HG03469 (cell line): ENCODE measurements at regions not wholly inside any gene's neighbourhood (a gene's known extent, or its start where the extent isn't known, plus 50 kb on each side); places are given as distances from the start of the nearest gene placed in this dataset.
"Not testable (repeated sequence)": the region's sequence is repeated elsewhere in the genome, so short reads cannot be mapped to it uniquely, and the experiment has no call there.

Experiments used
- ATAC-seq: cut with Tn5 transposase; IDR thresholded peaks from one replicate; pipeline ENCODE4 v1.9.1; 2021; ENCODE audit warnings: mild to moderate bottlenecking, moderate library complexity, moderate number of reproducible peaks; ENCODE audit not compliant: unreplicated experiment

- no peak for ATAC-seq
Observed at GRCh38 chr12:80045594-80045993, 53.7 kb upstream of the OTOGL start.

- no peak for ATAC-seq
Observed at GRCh38 chr12:80044694-80045046, 54.7 kb upstream of the OTOGL start.

- ATAC-seq, result no peak
Observed at GRCh38 chr12:80041692-80042091, 57.6 kb upstream of the OTOGL start.

GRCh38 chr12:80041071-80041470 lies 58.3 kb upstream of the OTOGL start:
- no peak for ATAC-seq

- no peak for ATAC-seq
Observed at GRCh38 chr12:80040075-80040738, 59.1 kb upstream of the OTOGL start.

GRCh38 chr12:80038062-80038560 lies 61.2 kb upstream of the OTOGL start:
- ATAC-seq, result no peak

GRCh38 chr12:80033448-80033847 lies 65.9 kb upstream of the OTOGL start:
- ATAC-seq, result no peak

- ATAC-seq, result no peak
Observed at GRCh38 chr12:80032946-80033345, 66.4 kb upstream of the OTOGL start.

GRCh38 chr12:80031229-80031628 lies 68.1 kb upstream of the OTOGL start:
- ATAC-seq, result no peak

- no peak for ATAC-seq
Observed at GRCh38 chr12:80025638-80026037, 73.7 kb upstream of the OTOGL start.

- no peak for ATAC-seq
Observed at GRCh38 chr12:80019691-80020090, 79.6 kb upstream of the OTOGL start.

- no peak for ATAC-seq
Observed at GRCh38 chr12:80018119-80018518, 81.2 kb upstream of the OTOGL start.

GRCh38 chr12:80017261-80017870 lies 82.0 kb upstream of the OTOGL start:
- ATAC-seq, result no peak

- no peak for ATAC-seq
Observed at GRCh38 chr12:80016684-80017083, 81.8 kb upstream of the PPP1R12A start.

GRCh38 chr12:80015660-80016059 lies 80.8 kb upstream of the PPP1R12A start:
- no peak for ATAC-seq

- not testable (repeated sequence) for ATAC-seq
Observed at GRCh38 chr12:80003744-80004143, 68.8 kb upstream of the PPP1R12A start.

GRCh38 chr12:80001562-80001961 lies 66.7 kb upstream of the PPP1R12A start:
- ATAC-seq, result no peak

GRCh38 chr12:80000831-80001230 lies 65.9 kb upstream of the PPP1R12A start:
- no peak for ATAC-seq

GRCh38 chr12:79998554-79998953 lies 63.7 kb upstream of the PPP1R12A start:
- no peak for ATAC-seq

- ATAC-seq, result peak; percentile 100
Observed at GRCh38 chr12:79997096-79997791, 62.3 kb upstream of the PPP1R12A start.

- ATAC-seq, result not testable (repeated sequence)
Observed at GRCh38 chr12:79995385-79996084, 60.6 kb upstream of the PPP1R12A start.
